ENCODE measurements at regions not wholly inside any gene's neighbourhood (a gene's known extent, or its start where the extent isn't known, plus 50 kb on each side); places are given as distances from the start of the nearest gene placed in this dataset.

- TF ChIP-seq POLR2A (IDR thresholded peaks at IDR 0.05) = no peak
- TF ChIP-seq CTCF (IDR thresholded peaks at IDR 0.05) = no peak
These were observed 160.8 kb downstream of the TBXT start for GRCh38 chr6:166006900-166007301.

Measured in uterus (tissue), 2 donors.